ENCODE measurements at regions not wholly inside any gene's neighbourhood (a gene's known extent, or its start where the extent isn't known, plus 50 kb on each side); places are given as distances from the start of the nearest gene placed in this dataset.

DNA sequence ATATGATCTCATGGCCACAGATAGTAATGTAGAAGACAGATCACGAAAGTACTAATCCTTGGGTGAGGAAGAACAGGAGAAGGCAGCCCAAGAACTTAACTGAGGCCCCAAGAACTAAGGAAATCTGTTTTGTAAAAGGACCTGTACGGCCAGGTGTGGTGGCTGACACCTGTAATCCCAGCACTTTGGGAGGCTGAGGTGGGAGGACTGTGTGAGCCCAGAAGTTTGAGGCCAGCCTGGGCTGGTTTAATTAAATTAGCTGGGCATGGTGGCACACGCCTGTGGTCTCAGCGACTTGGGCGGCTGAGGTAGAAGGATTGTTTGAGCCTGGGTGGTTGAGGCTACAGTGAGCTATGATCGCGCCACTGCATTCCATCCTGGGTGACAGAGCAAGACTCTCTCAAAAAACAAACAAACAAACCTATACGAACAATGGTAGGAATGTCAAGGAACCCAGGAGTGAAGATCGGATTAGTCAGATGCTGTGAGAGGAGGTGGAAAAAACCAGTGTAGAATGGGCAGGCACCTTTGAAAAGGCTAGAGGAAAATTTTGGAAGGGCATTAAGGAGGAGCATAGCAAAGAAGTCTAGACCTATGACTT is 283.8 kb upstream of the DMRT1 start:
- TF ChIP-seq, protein P1, sequence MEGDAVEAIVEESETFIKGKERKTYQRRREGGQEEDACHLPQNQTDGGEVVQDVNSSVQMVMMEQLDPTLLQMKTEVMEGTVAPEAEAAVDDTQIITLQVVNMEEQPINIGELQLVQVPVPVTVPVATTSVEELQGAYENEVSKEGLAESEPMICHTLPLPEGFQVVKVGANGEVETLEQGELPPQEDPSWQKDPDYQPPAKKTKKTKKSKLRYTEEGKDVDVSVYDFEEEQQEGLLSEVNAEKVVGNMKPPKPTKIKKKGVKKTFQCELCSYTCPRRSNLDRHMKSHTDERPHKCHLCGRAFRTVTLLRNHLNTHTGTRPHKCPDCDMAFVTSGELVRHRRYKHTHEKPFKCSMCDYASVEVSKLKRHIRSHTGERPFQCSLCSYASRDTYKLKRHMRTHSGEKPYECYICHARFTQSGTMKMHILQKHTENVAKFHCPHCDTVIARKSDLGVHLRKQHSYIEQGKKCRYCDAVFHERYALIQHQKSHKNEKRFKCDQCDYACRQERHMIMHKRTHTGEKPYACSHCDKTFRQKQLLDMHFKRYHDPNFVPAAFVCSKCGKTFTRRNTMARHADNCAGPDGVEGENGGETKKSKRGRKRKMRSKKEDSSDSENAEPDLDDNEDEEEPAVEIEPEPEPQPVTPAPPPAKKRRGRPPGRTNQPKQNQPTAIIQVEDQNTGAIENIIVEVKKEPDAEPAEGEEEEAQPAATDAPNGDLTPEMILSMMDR (IDR thresholded peaks at IDR 0.05) = no peak
- no peak for TF ChIP-seq POLR2A (IDR thresholded peaks at IDR 0.05)

All from body of pancreas (tissue), 4 donors.